Bronchial epithelial cell (primary cell): ENCODE measurements at regions not wholly inside any gene's neighbourhood (a gene's known extent, or its start where the extent isn't known, plus 50 kb on each side); places are given as distances from the start of the nearest gene placed in this dataset.

Source experiments
- DNase-seq: peaks from one replicate; pipeline ENCODE4 v3.0.0-alpha.2; 2010; ENCODE audit warnings: low read depth
- FAIRE-seq: peaks from 2 replicates; lab custom pipeline; 2011; peaks lifted over from hg19 to GRCh38; lab: Jason Lieb, UNC
- H3K27me3 ChIP-seq: 2 replicates; pipeline ENCODE4 v1.5.1; 2011; ENCODE audit warnings: low read length; ENCODE audit not compliant: control insufficient read depth, insufficient read depth
- H3K36me3 ChIP-seq: 2 replicates; pipeline ENCODE4 v1.5.1; 2011; ENCODE audit warnings: low read length; ENCODE audit not compliant: control insufficient read depth, insufficient read depth
- H3K4me3 ChIP-seq: 2 replicates; pipeline ENCODE4 v1.5.1; 2011; ENCODE audit warnings: mild to moderate bottlenecking, low read depth, low read length, control low read depth
- CTCF ChIP-seq: IDR thresholded peaks from 2 replicates; pipeline ENCODE4 v1.5.1; 2011; ENCODE audit warnings: mild to moderate bottlenecking, moderate library complexity, low read length, control low read depth, inconsistent platforms; ENCODE audit not compliant: insufficient read depth, severe bottlenecking

- DNase-seq: peak; percentile 37
- Histone ChIP-seq H3K4me3 (no peak overlapping the region), H3K27me3 (peaks cover 3% of the 10 kb centered on the region), H3K36me3 (no peaks in the 10 kb centered on the region)
- no peak for FAIRE-seq
- TF ChIP-seq CTCF: no peak
Observed at GRCh38 chr5:112635771-112636731, 101.6 kb upstream of the APC start.

DNA sequence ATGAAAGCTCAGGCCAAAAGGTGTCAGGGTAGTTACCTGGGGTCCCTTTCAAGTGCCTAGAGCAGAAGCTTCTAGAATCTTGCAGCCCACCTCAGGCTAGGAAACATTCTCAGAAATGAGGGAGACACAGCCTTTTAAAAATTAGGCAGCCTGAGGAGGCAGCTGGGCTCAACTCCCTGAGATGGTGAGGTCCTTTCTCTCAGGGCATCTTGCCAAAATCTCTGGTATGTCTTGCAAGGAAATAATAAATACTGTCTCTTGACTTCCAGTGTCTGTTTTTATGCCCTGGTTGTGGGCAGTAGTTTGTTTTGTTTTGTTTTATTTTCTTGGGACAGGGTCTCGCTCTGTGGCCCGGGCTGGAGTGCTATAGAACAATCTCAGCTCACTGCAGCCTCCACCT, 100.9 kb upstream of the APC start:
- no peak for TF ChIP-seq CTCF
- no peaks in the 10 kb centered on the region for H3K36me3 ChIP-seq

GRCh38 chr5:112637343-112637742, 100.3 kb upstream of the APC start:
- H3K27me3 ChIP-seq: peaks cover 3% of the 10 kb centered on the region
- H3K36me3 ChIP-seq: no peaks in the 10 kb centered on the region
- FAIRE-seq (no peak), DNase-seq (no peak)
- no peak for TF ChIP-seq CTCF
- H3K4me3 ChIP-seq: no peak overlapping the region

More for the DNA sequence above, 100.9 kb upstream of the APC start:
- FAIRE-seq (no peak), DNase-seq (no peak)
- peaks cover 3% of the 10 kb centered on the region for H3K27me3 ChIP-seq
- H3K4me3 ChIP-seq: no peak overlapping the region

DNA sequence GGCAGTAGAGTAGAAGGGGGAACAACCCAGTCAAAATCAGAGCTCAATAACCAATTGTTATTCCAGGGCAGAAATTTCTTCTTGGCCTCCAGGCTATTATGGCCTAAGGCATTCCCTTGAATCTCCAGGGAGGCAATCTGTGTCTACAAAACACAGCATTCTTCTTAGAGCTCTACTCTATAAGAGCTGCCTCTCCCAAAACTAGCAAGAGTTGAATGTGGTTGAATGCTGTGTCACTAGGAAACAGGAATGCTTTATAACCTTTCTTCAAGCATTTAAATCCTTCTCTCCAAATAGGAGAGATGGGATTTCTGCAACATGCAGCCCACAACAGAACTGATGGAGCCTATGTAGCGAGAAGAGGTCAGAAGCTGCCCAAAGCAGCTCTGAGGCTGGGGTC, 97.1 kb upstream of the APC start:
- H3K36me3 ChIP-seq: no peaks in the 10 kb centered on the region
- no peak for DNase-seq
- H3K27me3 ChIP-seq: peaks cover 3% of the 10 kb centered on the region
- no peak for TF ChIP-seq CTCF
- FAIRE-seq: no peak
- H3K4me3 ChIP-seq: no peak overlapping the region

DNA sequence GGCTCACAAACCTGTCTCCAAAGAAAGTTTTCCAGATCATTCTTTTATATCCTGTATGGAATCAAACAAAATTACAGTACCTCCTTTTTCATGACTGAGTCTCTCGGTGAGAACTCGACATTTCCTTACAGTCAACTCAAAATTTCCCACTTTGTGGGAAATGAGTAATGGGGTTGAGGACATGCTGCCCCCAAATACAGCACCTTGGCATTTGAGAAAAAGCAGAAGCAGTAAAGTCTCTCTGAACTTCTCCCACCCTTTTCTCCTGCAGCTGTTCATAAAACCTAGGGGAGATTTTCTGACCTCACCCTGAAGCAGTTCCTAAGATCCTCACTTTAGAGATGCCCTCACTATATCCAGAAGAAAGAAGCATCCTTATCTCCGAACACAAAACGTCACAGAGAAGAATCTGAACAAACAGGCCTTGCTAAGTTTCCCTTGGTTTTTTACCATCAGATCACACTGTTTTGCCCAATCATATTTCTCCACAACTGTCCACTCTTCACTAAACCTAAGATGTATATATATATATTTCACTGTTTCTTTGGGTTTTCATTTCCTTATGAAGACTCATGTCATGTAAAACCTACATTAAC, 96.1 kb upstream of the APC start:
- no peaks in the 10 kb centered on the region for H3K36me3 ChIP-seq
- FAIRE-seq: no peak
- peaks cover 3% of the 10 kb centered on the region for H3K27me3 ChIP-seq
- TF ChIP-seq CTCF: no peak
- no peak overlapping the region for H3K4me3 ChIP-seq
- no peak for DNase-seq
